Kasumi-1 (cell line): ENCODE measurements at regions not wholly inside any gene's neighbourhood (a gene's known extent, or its start where the extent isn't known, plus 50 kb on each side); places are given as distances from the start of the nearest gene placed in this dataset.

Source experiments
- DNase-seq, 2 experiments: peaks; one replicate each; lab custom pipeline; 2025; lab: John Stamatoyannopoulos, UW

DNA sequence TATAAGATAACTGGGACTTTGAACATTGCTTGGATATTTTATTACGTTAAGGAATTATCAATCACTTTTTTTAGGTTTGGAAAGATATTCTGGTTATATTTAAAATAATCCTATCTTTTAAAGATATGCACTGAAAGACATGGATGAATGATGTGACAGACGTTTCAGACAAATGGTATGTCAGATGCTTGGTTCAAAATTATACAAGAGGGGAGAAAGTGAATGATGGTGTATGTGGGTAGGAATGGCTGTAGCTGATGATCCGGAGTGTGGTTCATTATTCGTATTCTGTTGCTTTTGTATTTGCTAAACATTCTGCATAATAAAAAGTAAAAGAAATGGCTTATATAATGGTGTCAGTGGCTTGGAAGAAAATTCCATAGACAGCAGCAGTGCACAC, 51.0 kb upstream of the SNRPB2 start:
- no peak for DNase-seq

DNA sequence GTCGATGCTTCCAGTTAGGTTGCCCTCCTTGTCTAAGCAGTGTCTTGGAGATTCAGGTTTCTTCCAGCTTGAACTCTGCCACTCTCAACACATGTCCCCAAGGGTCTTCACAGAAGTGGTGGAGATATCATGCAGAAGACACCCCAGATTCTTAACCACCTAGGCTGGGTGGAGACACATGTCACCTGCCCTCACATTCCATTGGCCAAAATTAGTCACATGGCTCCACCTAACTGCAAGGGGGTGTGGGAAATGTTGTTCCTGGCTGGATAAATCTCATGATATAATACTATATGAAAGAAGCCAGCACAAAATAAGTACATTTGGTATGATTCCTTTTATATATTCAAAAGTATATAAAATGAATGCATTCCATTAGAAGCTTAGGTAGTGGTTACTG, 52.9 kb upstream of the SNRPB2 start:
- no peak for DNase-seq

DNA sequence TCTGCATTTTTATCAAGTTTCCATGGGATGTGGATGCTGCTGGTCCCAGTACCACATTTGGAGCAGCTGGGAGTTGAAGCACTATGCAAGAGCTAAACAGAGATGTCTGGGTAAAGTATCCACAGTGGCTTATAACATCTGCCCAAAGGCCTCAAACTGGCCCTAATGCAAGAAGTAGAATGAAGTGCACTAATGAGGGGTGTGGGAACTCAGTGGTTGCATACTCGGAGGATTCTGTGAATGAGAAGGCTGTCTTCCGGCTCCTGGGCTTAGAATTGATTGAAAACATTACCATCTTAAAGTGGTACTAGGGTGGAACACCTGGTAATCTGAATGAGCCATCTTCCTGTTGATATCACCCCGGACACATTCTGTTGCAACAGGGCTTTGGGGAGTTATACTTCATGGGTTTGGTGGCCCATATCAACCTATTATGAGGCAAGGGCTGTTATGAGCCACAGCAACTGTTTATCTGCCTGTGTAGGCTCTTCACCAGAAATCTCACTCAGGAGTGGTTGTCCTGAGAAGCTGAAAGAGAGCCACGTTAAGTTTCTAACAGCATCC, 54.7 kb upstream of the SNRPB2 start:
- no peak for DNase-seq

DNA sequence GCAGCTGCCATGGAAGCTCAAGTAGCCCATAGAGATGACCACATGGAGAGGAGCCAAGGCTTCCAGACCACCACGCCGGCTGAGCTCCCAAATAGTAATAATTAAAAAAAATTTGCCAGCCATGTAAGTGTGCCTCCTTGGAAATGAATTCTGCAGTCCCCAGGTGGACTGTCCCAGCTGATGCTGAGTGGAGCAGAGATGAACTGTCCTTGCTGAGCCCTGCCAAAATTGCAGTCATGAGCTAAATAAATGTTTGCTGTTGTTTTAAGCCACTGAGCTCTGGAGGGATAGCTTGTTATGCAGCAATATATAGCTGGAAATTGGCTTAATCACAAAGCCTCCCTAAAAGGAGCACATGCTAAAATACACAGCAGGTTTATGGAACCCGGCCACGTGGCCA, 55.6 kb upstream of the SNRPB2 start:
- no peak for DNase-seq

- no peak for DNase-seq
Measured at GRCh38 chr20:16672299-16672698, 57.5 kb upstream of the SNRPB2 start.

DNA sequence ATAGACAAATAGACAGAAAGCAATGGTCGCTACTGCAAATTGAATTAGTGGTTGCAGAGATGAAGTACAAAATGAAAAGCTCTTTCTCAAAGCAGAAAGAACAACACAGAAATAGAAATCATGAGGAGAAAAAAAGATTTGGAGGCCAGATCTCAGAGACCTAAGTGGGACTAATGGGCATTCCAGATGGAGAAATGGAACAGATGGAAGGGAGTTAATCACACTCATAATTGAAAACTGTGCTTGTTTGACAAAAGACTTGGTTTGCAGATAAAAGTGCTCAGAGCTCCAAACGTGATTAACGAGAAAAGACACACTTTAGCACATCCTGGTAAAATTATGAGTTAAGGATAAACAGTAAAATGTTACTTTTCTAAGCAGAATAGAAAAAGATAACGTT, 58.1 kb upstream of the SNRPB2 start:
- no peak for DNase-seq

DNA sequence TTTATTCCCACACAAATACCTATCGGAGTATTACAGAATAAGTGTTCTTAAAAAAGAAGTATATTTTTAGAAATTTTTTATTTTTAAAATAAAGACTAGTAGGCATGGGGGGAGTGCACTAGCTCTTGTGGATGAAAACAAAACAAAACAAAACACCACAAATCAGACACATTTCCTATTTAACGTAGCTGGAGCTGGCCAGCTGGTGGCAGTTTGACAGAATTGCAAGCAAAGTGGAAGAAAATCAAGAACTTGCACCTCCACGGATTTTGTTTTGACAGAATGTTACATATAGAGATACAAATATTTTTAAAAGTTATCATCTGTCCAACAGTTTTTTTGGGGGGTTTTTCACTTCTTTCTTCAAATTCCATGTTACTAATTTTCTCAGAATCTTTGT, 63.6 kb upstream of the SNRPB2 start:
- DNase-seq = peak in 1 of 2 experiments; percentile 9

DNA sequence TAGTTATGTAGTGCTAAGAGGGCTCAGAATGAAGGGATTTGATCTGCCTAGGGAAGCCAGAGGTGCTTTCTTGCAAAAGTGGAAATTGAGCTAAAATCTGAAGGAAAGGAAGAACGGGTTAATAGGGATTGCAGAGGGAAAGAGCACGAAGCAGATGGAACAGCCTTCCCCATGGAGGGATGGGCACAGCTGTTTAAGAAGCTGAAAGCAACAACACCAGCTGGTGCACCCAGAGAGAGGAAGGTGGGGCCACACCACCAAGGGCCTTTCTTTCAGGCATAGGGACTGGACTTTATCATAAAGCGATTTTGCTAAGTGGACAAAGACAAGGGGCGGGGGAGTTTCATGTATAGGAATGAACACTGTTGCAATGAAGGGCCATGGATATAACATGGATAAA, 65.8 kb upstream of the SNRPB2 start:
- no peak for DNase-seq

GRCh38 chr20:16662467-16662866, 67.4 kb upstream of the SNRPB2 start:
- DNase-seq = no peak

DNA sequence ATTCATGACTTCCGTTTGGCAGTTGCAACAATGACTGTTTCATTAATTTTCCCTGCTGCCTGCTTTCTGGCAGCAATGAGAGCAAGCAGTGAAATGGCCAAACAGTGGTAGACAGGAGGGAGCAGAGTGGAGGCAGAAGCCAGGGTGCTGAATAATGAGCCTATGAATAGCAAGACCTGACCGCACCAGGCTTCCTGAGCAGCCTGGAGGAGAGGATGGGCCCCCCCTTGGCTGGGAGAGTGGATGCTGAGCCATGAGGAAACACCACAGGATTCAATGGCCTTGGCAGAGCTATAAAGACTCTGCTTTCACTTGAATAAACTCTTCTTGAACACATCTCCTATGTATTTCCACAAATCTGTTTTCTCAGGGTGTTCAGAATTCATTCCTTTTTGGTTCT, 68.1 kb upstream of the SNRPB2 start:
- DNase-seq = peak; percentile 12 to 31

DNA sequence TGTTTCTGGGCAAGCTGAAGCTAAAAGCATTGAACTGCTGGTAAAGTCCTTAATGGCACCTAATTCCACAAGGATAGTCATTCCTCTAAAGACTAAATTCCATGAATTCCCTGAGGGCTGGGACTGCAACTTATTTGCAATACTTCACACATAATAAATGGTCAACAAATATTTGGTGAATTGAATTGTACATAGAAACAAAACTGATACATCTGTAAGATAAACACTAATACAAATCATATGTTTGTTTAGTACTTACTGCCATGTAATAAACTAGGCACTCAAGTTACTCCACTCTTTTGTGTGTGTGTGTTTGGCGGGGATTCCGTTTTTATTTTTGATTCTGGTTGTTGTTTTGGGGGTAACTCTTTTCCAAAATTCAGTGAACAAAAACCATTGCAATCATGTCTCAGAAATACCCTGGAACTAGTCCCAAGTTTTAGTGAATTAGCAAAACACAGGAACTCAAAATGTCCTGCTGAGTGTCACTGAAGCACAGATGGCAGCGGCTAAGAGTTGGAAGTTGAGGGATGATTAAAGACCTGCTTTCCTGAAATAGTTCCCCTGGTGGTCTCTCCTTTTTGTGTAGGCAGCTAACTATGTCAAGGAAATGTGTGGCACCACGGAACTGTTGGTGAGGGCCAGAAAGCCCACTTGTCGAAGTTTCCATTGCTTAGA, 74.8 kb upstream of the SNRPB2 start:
- DNase-seq = no peak

DNA sequence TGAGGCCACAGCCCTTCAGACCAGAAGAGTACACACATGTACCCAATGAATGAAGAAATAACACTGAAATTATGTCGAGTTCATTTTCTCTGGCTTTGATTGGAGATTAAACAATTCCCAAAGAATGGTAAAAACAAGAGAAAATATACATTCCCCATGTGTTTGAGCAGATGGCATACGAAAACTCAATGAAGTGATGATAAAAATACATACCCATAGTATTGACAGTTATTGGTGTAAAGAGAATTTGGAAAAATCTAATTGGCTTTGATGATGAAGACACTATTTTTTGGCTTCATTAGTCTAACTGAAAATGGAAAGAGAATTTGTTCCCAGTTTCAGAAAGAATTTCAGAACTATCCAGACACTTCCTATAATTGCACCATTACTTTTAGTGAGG, 76.6 kb upstream of the SNRPB2 start:
- DNase-seq = no peak

DNA sequence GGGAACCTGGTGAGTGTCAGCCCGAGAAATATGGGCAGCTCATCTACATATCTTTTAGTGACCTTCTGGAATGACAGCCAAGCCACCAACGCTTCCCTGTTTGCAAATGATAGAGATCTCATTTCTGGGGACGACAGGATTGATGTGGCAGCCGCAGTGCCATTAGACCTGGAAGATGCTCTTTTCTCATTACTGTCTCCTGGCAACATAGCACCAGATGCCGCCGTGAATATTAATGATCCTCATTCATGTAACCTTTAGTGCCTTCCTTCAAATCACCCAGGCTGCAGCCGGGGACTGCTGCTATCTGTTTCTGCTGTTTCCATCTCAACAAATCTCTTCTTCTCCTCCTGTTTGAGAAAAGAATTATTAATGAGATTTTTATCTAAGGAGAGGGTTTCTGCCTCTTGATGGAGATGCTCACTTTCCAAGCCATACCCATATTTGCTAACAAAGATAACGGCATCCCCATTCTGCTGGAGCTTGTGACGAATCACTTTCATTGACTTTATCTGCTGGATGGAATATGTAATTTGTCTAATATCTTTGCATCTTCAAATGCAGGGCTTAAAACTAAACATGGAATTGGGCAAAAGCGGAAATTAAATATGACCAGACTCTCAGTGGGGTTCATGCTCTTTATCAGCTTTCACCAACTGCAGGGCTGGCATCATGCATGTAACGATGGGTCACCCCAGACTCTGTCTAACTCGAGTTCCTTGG, 74.8 kb upstream of the KIF16B start:
- no peak for DNase-seq

GRCh38 chr20:16641511-16642023, 68.3 kb upstream of the KIF16B start:
- DNase-seq = no peak

GRCh38 chr20:16639027-16639941, 66.0 kb upstream of the KIF16B start:
- no peak for DNase-seq

- DNase-seq = no peak
Measured at GRCh38 chr20:16637797-16638196, 64.5 kb upstream of the KIF16B start.

DNA sequence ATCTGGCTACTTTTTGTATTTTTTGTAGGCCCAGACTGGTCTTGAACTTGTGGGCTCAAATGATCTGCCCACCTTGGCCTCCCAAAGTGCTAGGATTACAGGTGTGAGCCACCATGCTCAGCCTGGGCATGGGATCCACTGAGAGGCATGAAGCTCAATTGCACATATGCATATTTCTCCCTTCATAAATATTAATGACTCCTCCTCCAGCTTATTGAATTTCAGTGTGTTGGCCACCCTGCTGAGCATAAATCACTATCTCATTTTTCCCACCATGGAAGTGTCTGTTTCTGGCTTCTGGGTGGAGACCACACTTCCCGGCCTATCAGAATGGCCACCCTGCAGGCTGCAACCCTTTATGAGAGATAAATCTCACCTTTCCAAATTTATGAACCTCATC, 53.6 kb upstream of the KIF16B start:
- no peak for DNase-seq

GRCh38 chr20:16624106-16624505, 50.9 kb upstream of the KIF16B start:
- DNase-seq = no peak
